Tibial artery (tissue), 4 donors: ENCODE measurements at regions not wholly inside any gene's neighbourhood (a gene's known extent, or its start where the extent isn't known, plus 50 kb on each side); places are given as distances from the start of the nearest gene placed in this dataset.

Experiments used
- DNase-seq, 2 donors: peaks; one replicate each; pipeline ENCODE4 v3.0.0-alpha.2; 2019
- H3K27ac ChIP-seq, 2 donors: fragments of 200-600 bp; sonication (generic) in 1 of 2; 1 replicate in 1 of 2; 2 replicates in 1 of 2; pipeline ENCODE4 v1.5.1; 2018 to 2019; ENCODE audit warnings: mild to moderate bottlenecking in 1 of 2
- H3K27me3 ChIP-seq, 2 donors: fragments of 200-600 bp; sonication (generic) in 1 of 2; one replicate each; pipeline versions ENCODE4 v1.5.1 to v1.6.0; 2016 to 2019
- H3K36me3 ChIP-seq, 3 donors: fragments of 200-600 bp; sonication (generic) in 2 of 3; one replicate each; pipeline ENCODE4 v1.5.1; 2016 to 2019; ENCODE audit warnings: mild to moderate bottlenecking in 2 of 3
- H3K4me1 ChIP-seq, 4 donors: fragments of 200-600 bp; sonication (generic) in 2 of 4; 1 replicate in 3 of 4; 2 replicates in 1 of 4; pipeline ENCODE4 v1.5.1; 2016 to 2019
- H3K4me3 ChIP-seq, 2 donors: fragments of 200-600 bp; sonication (generic) in 1 of 2; 1 replicate in 1 of 2; 2 replicates in 1 of 2; pipeline ENCODE4 v1.5.1; 2018 to 2019; ENCODE audit warnings: mild to moderate bottlenecking in 2 of 2
- H3K9me3 ChIP-seq, 3 donors: fragments of 200-600 bp; sonication (generic) in 1 of 3; one replicate each; pipeline ENCODE4 v1.5.1; 2016 to 2019
- intact Hi-C: fragments of 100-400 bp; cut with DNase I; formaldehyde crosslinking; loops from one replicate; pipeline ENCODE4 v1.15.0; 2023; ENCODE audit warnings: low total_unique reads
- TF ChIP-seq, protein P1 (sequence below), 2 experiments: fragments of 200-600 bp in 1 of 2; fragments of 450-650 bp in 1 of 2; IDR thresholded peaks; one replicate each; pipeline ENCODE4 v1.5.1; 2017 to 2019; ENCODE audit warnings: antibody characterized with exemption in 2 of 2, mild to moderate bottlenecking in 1 of 2, moderate library complexity in 1 of 2

GRCh38 chr2:139872032-139872431, 1091.8 kb upstream of the NXPH2 start:
- Histone ChIP-seq H3K36me3 (no peaks in the 10 kb centered on the region), H3K27me3 (no peaks in the 10 kb centered on the region), H3K9me3 (no peaks in the 10 kb centered on the region), H3K4me3 (no peak overlapping the region), H3K4me1 (no peaks in the 10 kb centered on the region), H3K27ac (no peak overlapping the region)
- TF ChIP-seq, protein P1, sequence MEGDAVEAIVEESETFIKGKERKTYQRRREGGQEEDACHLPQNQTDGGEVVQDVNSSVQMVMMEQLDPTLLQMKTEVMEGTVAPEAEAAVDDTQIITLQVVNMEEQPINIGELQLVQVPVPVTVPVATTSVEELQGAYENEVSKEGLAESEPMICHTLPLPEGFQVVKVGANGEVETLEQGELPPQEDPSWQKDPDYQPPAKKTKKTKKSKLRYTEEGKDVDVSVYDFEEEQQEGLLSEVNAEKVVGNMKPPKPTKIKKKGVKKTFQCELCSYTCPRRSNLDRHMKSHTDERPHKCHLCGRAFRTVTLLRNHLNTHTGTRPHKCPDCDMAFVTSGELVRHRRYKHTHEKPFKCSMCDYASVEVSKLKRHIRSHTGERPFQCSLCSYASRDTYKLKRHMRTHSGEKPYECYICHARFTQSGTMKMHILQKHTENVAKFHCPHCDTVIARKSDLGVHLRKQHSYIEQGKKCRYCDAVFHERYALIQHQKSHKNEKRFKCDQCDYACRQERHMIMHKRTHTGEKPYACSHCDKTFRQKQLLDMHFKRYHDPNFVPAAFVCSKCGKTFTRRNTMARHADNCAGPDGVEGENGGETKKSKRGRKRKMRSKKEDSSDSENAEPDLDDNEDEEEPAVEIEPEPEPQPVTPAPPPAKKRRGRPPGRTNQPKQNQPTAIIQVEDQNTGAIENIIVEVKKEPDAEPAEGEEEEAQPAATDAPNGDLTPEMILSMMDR (IDR thresholded peaks at IDR 0.05) = no peak
- DNase-seq = no peak
- intact Hi-C loops = no loop called here

GRCh38 chr2:139867601-139868226, 1087.5 kb upstream of the NXPH2 start:
- Histone ChIP-seq H3K4me3 (no peak overlapping the region), H3K9me3 (no peaks in the 10 kb centered on the region), H3K4me1 (no peaks in the 10 kb centered on the region), H3K36me3 (no peaks in the 10 kb centered on the region), H3K27ac (no peak overlapping the region), H3K27me3 (no peaks in the 10 kb centered on the region)
- intact Hi-C loops = no loop called here
- TF ChIP-seq, protein P1 (IDR thresholded peaks at IDR 0.05) = no peak
- no peak for DNase-seq

DNA sequence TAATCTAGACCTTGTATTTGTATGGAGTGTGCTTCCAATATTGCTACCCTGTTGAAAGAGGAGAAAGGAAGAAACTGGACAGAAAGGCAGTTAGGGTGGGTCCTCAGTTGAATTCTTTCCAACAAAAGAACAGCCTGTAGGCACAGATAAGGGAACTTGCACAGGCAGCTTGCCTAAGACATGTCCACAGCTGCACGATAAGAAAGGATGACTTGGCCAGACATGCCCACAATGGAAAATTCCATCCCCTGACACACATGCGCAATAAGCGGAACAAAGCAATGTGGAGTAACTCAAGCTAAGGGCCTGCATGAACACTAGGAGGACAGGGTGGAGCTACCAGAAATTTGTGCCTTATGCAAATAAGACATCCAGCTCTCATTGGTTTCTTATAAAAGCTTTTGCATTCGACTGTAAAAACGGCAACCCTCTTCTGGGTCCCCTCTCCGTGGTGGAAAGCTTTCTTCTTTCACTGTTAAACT, 1084.7 kb upstream of the NXPH2 start:
- Histone ChIP-seq H3K27me3 (no peaks in the 10 kb centered on the region), H3K27ac (no peak overlapping the region), H3K4me1 (no peaks in the 10 kb centered on the region), H3K4me3 (no peak overlapping the region), H3K36me3 (no peaks in the 10 kb centered on the region), H3K9me3 (peaks cover 0 to 8% (median 0%) of the 10 kb centered on the region in 3 donors)
- TF ChIP-seq, protein P1 (IDR thresholded peaks at IDR 0.05) = no peak
- intact Hi-C loops = no loop called here
- DNase-seq = no peak

- no peak for DNase-seq
- no peaks in the 10 kb centered on the region for H3K27me3 ChIP-seq
- intact Hi-C loops = no loop called here
- H3K9me3 ChIP-seq = no peaks in the 10 kb centered on the region
- no peak overlapping the region for H3K27ac ChIP-seq
- no peak overlapping the region for H3K4me3 ChIP-seq
- H3K4me1 ChIP-seq = no peaks in the 10 kb centered on the region
- H3K36me3 ChIP-seq = no peaks in the 10 kb centered on the region
- TF ChIP-seq, protein P1 (IDR thresholded peaks at IDR 0.05) = no peak
Observed at GRCh38 chr2:139854769-139855483, 1074.7 kb upstream of the NXPH2 start.

DNA sequence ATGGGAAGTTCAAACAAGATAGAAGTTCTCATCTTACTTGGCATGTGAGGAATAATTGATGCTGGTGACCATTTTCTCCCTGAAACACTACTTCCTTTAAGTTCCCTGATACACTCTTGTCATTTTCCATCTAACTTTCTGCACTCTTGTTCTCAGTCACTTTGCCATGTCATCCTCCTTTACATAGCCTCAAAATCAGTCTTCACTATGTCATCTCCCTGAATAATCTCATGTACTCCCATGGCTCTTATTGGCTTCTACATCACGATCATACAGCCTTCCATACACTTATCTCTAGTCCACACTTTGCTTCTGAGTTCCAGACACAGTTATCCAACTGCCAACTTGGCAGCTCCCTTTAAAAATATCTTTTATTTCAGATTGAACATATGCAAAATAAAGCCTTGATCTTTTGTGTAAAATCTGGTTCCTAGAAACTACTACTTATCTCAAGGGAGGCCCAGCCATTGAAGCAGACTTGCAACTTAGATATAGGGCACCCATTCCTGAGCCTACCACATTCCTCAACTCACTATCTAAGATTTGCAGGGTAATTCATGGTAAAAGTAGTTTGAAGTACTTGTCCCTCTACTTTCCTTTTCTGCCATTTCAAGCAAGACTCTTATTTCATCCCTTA, 1070.2 kb upstream of the NXPH2 start:
- H3K4me1 ChIP-seq = no peaks in the 10 kb centered on the region
- H3K27me3 ChIP-seq = no peaks in the 10 kb centered on the region
- no peak overlapping the region for H3K4me3 ChIP-seq
- no peak for DNase-seq
- intact Hi-C loops = no loop called here
- no peaks in the 10 kb centered on the region for H3K9me3 ChIP-seq
- H3K27ac ChIP-seq = no peak overlapping the region
- no peaks in the 10 kb centered on the region for H3K36me3 ChIP-seq
- TF ChIP-seq, protein P1 (IDR thresholded peaks at IDR 0.05) = no peak
